ENCODE measurements at regions not wholly inside any gene's neighbourhood (a gene's known extent, or its start where the extent isn't known, plus 50 kb on each side); places are given as distances from the start of the nearest gene placed in this dataset.
A peak's percentile ranks its signal among the peaks of the same experiment; 100 is the strongest.
"Not testable (repeated sequence)": the region's sequence is repeated elsewhere in the genome, so short reads cannot be mapped to it uniquely, and the experiment has no call there.

DNA sequence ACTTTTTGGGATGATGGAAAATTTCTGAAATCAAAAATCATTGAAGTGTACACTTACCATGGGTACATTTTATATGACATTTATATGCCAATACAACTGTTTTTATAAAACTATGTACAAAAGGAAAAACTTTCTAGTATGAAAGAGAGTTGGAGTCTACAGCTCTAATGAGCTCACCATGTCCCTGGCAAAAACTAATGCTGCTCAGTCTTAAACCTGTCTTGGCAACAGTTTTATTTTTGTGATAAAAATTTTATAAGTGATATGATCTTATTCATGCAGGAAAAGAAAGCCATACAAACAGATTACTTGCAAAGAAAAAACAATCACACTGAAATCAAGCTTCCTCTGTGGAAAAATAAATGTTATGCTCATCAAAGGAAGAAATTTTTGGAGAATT, 78.9 kb upstream of the RASEF start:
- Histone ChIP-seq H3K9me3 (ENCODE audit: control insufficient read depth in 2 of 2, insufficient read depth in 1 of 2, low read depth in 1 of 2, low read length in 1 of 2) (no peaks in the 10 kb centered on the region), H3K36me3 (ENCODE audit: control insufficient read depth in 2 of 2, insufficient read depth in 2 of 2, low read length in 1 of 2) (no peaks in the 10 kb centered on the region), H3K4me1 (ENCODE audit: control insufficient read depth in 2 of 2, insufficient read depth in 2 of 2, low read length in 1 of 2) (no peaks in the 10 kb centered on the region), H3K4me3 (ENCODE audit: low read depth in 1 of 2, low read length in 2 of 2) (no peak overlapping the region), H3K27ac (ENCODE audit: low read depth in 2 of 2, low read length in 1 of 2) (no peak overlapping the region), H3K27me3 (ENCODE audit: control insufficient read depth in 1 of 2, insufficient read depth in 2 of 2, low read length in 2 of 2) (no peaks in the 10 kb centered on the region)

DNA sequence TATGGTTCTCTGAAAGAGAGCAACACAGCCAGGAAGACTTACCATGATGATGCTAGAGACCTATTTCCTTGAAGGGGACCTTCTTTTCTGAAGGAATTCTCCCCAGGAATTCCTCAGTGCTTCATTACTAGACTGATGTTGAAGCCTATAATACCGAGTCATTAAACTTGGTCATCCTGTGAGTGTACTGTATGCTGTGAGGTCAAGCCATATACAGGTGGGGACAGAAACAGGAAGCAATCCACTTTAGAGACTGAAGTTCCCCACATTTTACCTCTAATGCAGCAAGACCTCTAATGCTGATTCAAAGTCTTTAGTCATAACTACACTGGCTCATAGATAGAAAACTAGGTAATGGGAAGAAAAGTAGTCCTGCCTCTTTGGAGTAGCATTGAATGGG, 77.1 kb upstream of the RASEF start:
- Histone ChIP-seq H3K4me1 (ENCODE audit: control insufficient read depth in 2 of 2, insufficient read depth in 2 of 2, low read length in 1 of 2) (no peaks in the 10 kb centered on the region), H3K4me3 (ENCODE audit: low read depth in 1 of 2, low read length in 2 of 2) (no peak overlapping the region), H3K27me3 (ENCODE audit: control insufficient read depth in 1 of 2, insufficient read depth in 2 of 2, low read length in 2 of 2) (no peaks in the 10 kb centered on the region), H3K27ac (ENCODE audit: low read depth in 2 of 2, low read length in 1 of 2) (no peak overlapping the region), H3K9me3 (ENCODE audit: control insufficient read depth in 2 of 2, insufficient read depth in 1 of 2, low read depth in 1 of 2, low read length in 1 of 2) (no peaks in the 10 kb centered on the region), H3K36me3 (ENCODE audit: control insufficient read depth in 2 of 2, insufficient read depth in 2 of 2, low read length in 1 of 2) (no peaks in the 10 kb centered on the region)
- WGBS, 2 donors = 91 to 92% methylated on average over 1 of the region's 1 CpG

DNA sequence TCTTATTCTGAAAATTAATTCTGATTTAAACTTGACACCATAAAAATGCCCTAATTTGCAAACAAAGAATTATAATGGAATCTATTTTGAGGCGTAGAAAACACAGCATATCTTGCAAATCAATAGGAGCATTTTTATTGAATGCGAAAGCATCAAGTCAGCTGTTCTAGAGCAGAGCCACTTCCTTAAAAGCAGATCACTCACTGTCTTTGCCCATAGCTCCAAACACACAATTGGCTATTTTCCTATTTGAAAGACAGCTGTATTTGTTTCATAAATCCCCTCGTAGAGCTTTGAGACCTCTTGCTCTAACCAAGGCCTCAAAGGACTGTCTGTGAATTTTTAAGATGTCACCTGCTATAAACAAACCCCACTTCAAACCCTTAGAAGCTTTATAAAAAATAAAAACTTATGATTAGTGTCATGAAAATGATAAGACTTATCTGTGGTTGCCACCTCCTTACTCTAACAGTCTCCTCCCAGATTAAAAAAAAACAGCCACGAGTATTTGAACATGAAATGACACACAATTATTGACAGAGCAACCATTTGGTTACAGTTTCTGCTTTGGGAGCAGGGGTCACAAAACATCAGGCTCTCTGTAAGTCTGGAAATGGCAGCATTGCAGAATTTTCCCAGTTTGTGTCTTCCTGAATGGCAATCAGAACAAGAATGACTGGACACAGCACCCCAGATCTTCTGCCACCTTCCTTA, 75.6 kb upstream of the RASEF start:
- Histone ChIP-seq H3K27me3 (ENCODE audit: control insufficient read depth in 1 of 2, insufficient read depth in 2 of 2, low read length in 2 of 2) (no peaks in the 10 kb centered on the region), H3K36me3 (ENCODE audit: control insufficient read depth in 2 of 2, insufficient read depth in 2 of 2, low read length in 1 of 2) (no peaks in the 10 kb centered on the region), H3K4me1 (ENCODE audit: control insufficient read depth in 2 of 2, insufficient read depth in 2 of 2, low read length in 1 of 2) (no peaks in the 10 kb centered on the region), H3K9me3 (ENCODE audit: control insufficient read depth in 2 of 2, insufficient read depth in 1 of 2, low read depth in 1 of 2, low read length in 1 of 2) (no peaks in the 10 kb centered on the region), H3K27ac (ENCODE audit: low read depth in 2 of 2, low read length in 1 of 2) (no peak overlapping the region), H3K4me3 (ENCODE audit: low read depth in 1 of 2, low read length in 2 of 2) (no peak overlapping the region)
- whole genome bisulfite sequencing, 2 donors = 43% methylated on average over 4 of the region's 4 CpGs

DNA sequence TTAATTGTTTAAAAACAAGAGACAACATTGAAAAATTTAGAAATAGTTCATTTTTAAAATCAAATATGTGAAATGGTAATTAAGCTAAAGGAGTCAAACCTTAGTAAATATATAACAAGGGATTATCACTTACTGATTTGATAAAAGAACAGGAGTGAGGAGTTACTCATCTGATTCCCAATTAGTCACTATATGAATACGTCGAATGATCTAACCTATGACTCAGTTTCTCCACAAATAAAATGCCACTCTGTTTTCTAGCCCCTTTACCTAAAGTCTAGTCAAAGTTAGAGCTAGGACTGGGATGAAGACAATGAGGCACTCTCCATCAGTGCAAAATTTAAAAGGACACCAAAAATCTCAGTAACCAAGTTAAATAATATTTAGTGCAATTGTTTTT, 70.4 kb upstream of the RASEF start:
- no peaks in the 10 kb centered on the region for H3K4me1 ChIP-seq (ENCODE audit: control insufficient read depth in 2 of 2, insufficient read depth in 2 of 2, low read length in 1 of 2)
- H3K36me3 ChIP-seq (ENCODE audit: control insufficient read depth in 2 of 2, insufficient read depth in 2 of 2, low read length in 1 of 2) = no peaks in the 10 kb centered on the region
- no peak overlapping the region for H3K27ac ChIP-seq (ENCODE audit: low read depth in 2 of 2, low read length in 1 of 2)
- 69 to 77% methylated on average over 2 of the region's 2 CpGs for WGBS, 2 donors
- H3K27me3 ChIP-seq (ENCODE audit: control insufficient read depth in 1 of 2, insufficient read depth in 2 of 2, low read length in 2 of 2) = no peaks in the 10 kb centered on the region
- no peaks in the 10 kb centered on the region for H3K9me3 ChIP-seq (ENCODE audit: control insufficient read depth in 2 of 2, insufficient read depth in 1 of 2, low read depth in 1 of 2, low read length in 1 of 2)
- no peak overlapping the region for H3K4me3 ChIP-seq (ENCODE audit: low read depth in 1 of 2, low read length in 2 of 2)

DNA sequence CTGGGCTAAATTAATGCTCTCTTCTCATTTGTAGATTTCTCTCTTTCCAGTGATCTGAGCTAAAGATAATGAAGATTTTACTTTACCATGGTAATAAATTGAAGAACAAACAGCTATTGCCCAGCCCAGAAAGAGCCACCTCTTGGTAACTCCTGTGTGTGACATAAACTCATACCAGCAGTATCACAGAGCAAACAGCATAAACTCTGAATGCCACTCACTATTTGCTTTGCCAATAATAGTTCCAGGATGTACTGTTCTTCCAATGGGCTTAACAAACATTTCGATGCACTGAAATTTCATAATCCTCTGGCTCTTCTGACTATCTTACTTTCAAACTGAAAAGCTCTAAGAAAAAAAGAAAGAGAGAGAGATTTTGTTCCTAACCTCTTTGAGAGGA, 69.8 kb upstream of the RASEF start:
- WGBS, 2 donors = 33 to 43% methylated on average over 1 of the region's 1 CpG
- H3K4me1 ChIP-seq (ENCODE audit: control insufficient read depth in 2 of 2, insufficient read depth in 2 of 2, low read length in 1 of 2) = no peaks in the 10 kb centered on the region
- H3K4me3 ChIP-seq (ENCODE audit: low read depth in 1 of 2, low read length in 2 of 2) = no peak overlapping the region
- H3K27ac ChIP-seq (ENCODE audit: low read depth in 2 of 2, low read length in 1 of 2) = no peak overlapping the region
- H3K36me3 ChIP-seq (ENCODE audit: control insufficient read depth in 2 of 2, insufficient read depth in 2 of 2, low read length in 1 of 2) = no peaks in the 10 kb centered on the region
- no peaks in the 10 kb centered on the region for H3K9me3 ChIP-seq (ENCODE audit: control insufficient read depth in 2 of 2, insufficient read depth in 1 of 2, low read depth in 1 of 2, low read length in 1 of 2)
- H3K27me3 ChIP-seq (ENCODE audit: control insufficient read depth in 1 of 2, insufficient read depth in 2 of 2, low read length in 2 of 2) = no peaks in the 10 kb centered on the region

DNA sequence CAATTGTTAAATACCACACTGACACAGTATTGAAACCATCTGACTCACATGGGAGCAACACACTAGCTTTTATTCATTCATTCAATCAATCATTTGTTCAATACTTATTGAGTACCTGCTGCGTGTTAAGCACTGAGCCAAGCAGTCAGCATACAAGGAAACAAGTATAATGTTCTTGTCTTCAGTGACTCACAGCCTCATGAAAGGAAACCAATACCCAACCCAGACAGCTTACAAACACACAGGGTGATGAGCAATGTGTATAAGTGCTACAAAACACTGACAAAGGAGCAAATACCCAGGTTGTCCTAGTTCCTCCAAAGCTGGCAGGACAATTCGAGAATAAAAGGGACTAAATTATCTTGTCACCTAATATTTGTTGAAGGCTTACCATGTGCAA, 67.6 kb upstream of the RASEF start:
- peak overlapping the region; percentile 35 to 49 for H3K27ac ChIP-seq (ENCODE audit: low read depth in 2 of 2, low read length in 1 of 2)
- no peak overlapping the region for H3K4me3 ChIP-seq (ENCODE audit: low read depth in 1 of 2, low read length in 2 of 2)

DNA sequence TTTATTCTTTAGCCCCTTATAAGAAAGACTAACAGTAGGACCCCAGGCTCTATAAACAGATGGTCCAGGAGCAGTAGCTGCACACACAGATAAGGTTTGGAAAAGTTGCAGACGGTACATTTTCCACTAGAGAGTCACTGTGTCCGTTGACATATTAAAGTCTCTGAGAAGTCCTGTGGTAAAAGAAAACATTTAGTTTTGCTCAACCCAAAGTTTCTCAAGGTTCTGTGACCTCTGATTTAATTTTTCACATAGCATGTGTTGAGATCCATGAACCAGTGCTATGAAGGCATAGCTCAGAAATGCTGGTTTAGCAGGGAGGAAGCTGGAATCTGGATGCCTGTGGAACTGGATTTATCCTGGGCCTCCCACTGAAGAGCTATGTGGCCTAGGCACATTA, 62.7 kb upstream of the RASEF start:
- 72 to 78% methylated on average over 2 of the region's 2 CpGs for whole genome bisulfite sequencing, 2 donors

More for the DNA sequence above, 67.6 kb upstream of the RASEF start:
- WGBS, 2 donors = 50 to 62% methylated on average over 2 of the region's 2 CpGs
- no peaks in the 10 kb centered on the region for H3K9me3 ChIP-seq (ENCODE audit: control insufficient read depth in 2 of 2, insufficient read depth in 1 of 2, low read depth in 1 of 2, low read length in 1 of 2)
- no peaks in the 10 kb centered on the region for H3K4me1 ChIP-seq (ENCODE audit: control insufficient read depth in 2 of 2, insufficient read depth in 2 of 2, low read length in 1 of 2)
- H3K36me3 ChIP-seq (ENCODE audit: control insufficient read depth in 2 of 2, insufficient read depth in 2 of 2, low read length in 1 of 2) = no peaks in the 10 kb centered on the region
- no peaks in the 10 kb centered on the region for H3K27me3 ChIP-seq (ENCODE audit: control insufficient read depth in 1 of 2, insufficient read depth in 2 of 2, low read length in 2 of 2)

DNA sequence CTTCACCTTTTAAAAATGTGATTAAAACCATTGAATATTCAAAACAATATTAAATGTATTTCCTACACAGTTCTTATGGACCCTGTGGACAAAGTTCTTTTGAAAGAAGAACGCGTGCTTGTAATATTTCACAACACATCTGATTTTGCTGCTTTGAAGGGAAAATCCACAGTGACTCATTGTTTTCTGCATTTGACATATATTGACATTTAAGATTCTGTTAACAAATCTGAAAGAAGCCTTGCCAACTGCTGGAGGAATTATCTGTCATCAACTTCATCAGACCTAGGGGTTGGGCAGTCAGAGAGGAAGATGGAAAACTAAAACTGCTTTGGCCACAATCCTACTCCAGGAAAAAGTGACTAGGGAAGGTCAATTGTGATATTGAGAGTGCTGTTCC, 56.9 kb upstream of the RASEF start:
- Histone ChIP-seq H3K9me3 (ENCODE audit: control insufficient read depth in 2 of 2, insufficient read depth in 1 of 2, low read depth in 1 of 2, low read length in 1 of 2) (no peaks in the 10 kb centered on the region), H3K36me3 (ENCODE audit: control insufficient read depth in 2 of 2, insufficient read depth in 2 of 2, low read length in 1 of 2) (no peaks in the 10 kb centered on the region), H3K4me1 (ENCODE audit: control insufficient read depth in 2 of 2, insufficient read depth in 2 of 2, low read length in 1 of 2) (no peaks in the 10 kb centered on the region), H3K27me3 (ENCODE audit: control insufficient read depth in 1 of 2, insufficient read depth in 2 of 2, low read length in 2 of 2) (no peaks in the 10 kb centered on the region), H3K4me3 (ENCODE audit: low read depth in 1 of 2, low read length in 2 of 2) (no peak overlapping the region), H3K27ac (ENCODE audit: low read depth in 2 of 2, low read length in 1 of 2) (no peak overlapping the region)
- 84 to 87% methylated on average over 2 of the region's 2 CpGs for WGBS, 2 donors

More for the DNA sequence above, 62.7 kb upstream of the RASEF start:
- H3K36me3 ChIP-seq (ENCODE audit: control insufficient read depth in 2 of 2, insufficient read depth in 2 of 2, low read length in 1 of 2) = no peaks in the 10 kb centered on the region
- no peak overlapping the region for H3K4me3 ChIP-seq (ENCODE audit: low read depth in 1 of 2, low read length in 2 of 2)
- H3K4me1 ChIP-seq (ENCODE audit: control insufficient read depth in 2 of 2, insufficient read depth in 2 of 2, low read length in 1 of 2) = no peaks in the 10 kb centered on the region
- H3K9me3 ChIP-seq (ENCODE audit: control insufficient read depth in 2 of 2, insufficient read depth in 1 of 2, low read depth in 1 of 2, low read length in 1 of 2) = no peaks in the 10 kb centered on the region
- no peaks in the 10 kb centered on the region for H3K27me3 ChIP-seq (ENCODE audit: control insufficient read depth in 1 of 2, insufficient read depth in 2 of 2, low read length in 2 of 2)
- no peak overlapping the region for H3K27ac ChIP-seq (ENCODE audit: low read depth in 2 of 2, low read length in 1 of 2)

DNA sequence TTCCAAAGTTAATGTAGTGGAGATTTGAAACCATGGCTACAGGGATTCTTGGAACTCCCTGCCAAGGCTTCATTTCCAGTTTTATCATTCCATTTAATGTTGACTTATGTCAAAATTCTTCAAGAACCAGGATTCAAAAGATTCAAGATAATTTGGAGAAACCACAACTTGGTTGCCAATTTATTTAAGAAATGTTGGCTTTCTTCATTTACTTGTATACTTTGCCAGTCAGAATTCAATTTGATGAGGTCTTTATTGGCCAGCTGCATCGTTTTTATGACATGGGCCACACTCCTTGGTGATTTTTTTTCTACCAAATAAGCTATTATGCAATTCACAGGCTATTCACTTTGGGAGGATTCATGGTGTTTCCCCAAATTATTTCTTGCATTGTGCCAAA, 53.1 kb upstream of the RASEF start:
- Histone ChIP-seq H3K4me1 (ENCODE audit: control insufficient read depth in 2 of 2, insufficient read depth in 2 of 2, low read length in 1 of 2) (no peaks in the 10 kb centered on the region), H3K9me3 (ENCODE audit: control insufficient read depth in 2 of 2, insufficient read depth in 1 of 2, low read depth in 1 of 2, low read length in 1 of 2) (no peaks in the 10 kb centered on the region), H3K27ac (ENCODE audit: low read depth in 2 of 2, low read length in 1 of 2) (no peak overlapping the region), H3K36me3 (ENCODE audit: control insufficient read depth in 2 of 2, insufficient read depth in 2 of 2, low read length in 1 of 2) (no peaks in the 10 kb centered on the region), H3K4me3 (ENCODE audit: low read depth in 1 of 2, low read length in 2 of 2) (no peak overlapping the region), H3K27me3 (ENCODE audit: control insufficient read depth in 1 of 2, insufficient read depth in 2 of 2, low read length in 2 of 2) (no peaks in the 10 kb centered on the region)
- WGBS, 2 donors = 7 to 8% methylated on average over 1 of the region's 1 CpG

DNA sequence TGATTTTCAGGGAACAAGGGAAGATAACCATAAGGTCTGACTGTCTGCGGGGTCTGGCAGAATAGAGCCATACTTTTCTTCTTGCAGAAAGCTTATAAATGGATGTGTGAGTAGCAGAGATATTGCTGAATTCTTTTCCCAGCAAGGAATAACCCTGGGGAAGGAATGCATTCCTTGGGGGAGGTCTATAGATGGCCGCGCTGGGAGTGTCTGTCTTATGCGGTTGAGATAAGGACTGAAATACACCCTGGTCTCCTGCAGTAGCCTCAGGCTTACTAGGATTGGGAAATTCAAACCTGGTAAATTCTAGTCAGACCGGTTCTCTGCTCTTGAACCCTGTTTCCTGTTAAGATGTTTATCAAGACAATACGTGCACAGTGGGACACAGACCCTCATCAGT, 50.5 kb upstream of the RASEF start:
- 92 to 93% methylated on average over 6 of the region's 6 CpGs for WGBS, 2 donors

More for the DNA sequence above, 50.5 kb upstream of the RASEF start:
- not testable (repeated sequence) for H3K9me3 ChIP-seq (ENCODE audit: control insufficient read depth in 2 of 2, insufficient read depth in 1 of 2, low read depth in 1 of 2, low read length in 1 of 2); H3K36me3 ChIP-seq (ENCODE audit: control insufficient read depth in 2 of 2, insufficient read depth in 2 of 2, low read length in 1 of 2); H3K27ac ChIP-seq (ENCODE audit: low read depth in 2 of 2, low read length in 1 of 2); H3K4me1 ChIP-seq (ENCODE audit: control insufficient read depth in 2 of 2, insufficient read depth in 2 of 2, low read length in 1 of 2); H3K27me3 ChIP-seq (ENCODE audit: control insufficient read depth in 1 of 2, insufficient read depth in 2 of 2, low read length in 2 of 2); H3K4me3 ChIP-seq (ENCODE audit: low read depth in 1 of 2, low read length in 2 of 2)

All from esophagus (tissue), 2 donors.